Loucy (cell line): ENCODE measurements at regions not wholly inside any gene's neighbourhood (a gene's known extent, or its start where the extent isn't known, plus 50 kb on each side); places are given as distances from the start of the nearest gene placed in this dataset.

Experiments
- H2AFZ ChIP-seq: fragments of 200-600 bp; sonication (generic); 2 replicates; pipeline ENCODE4 v1.6.0; 2016; ENCODE audit warnings: antibody characterized with exemption, mild to moderate bottlenecking, low read length, moderate library complexity
- H3F3A ChIP-seq: fragments of 200-600 bp; 2 replicates; pipeline ENCODE4 v1.6.0; 2016; ENCODE audit warnings: antibody characterized with exemption, low read depth, mild to moderate bottlenecking
- H3K27me3 ChIP-seq: fragments of 200-600 bp; sonication (generic); 2 replicates; pipeline ENCODE4 v1.6.1; 2014; ENCODE audit warnings: low read length, mild to moderate bottlenecking; ENCODE audit not compliant: insufficient read depth, poor library complexity, severe bottlenecking
- H3K36me3 ChIP-seq: fragments of 200-600 bp; sonication (generic); 2 replicates; pipeline ENCODE4 v1.6.1; 2016; ENCODE audit warnings: low read length; ENCODE audit not compliant: insufficient read depth
- H3K4me1 ChIP-seq: fragments of 200-600 bp; sonication (generic); 2 replicates; pipeline ENCODE4 v1.5.1; 2014; ENCODE audit warnings: low read length, mild to moderate bottlenecking; ENCODE audit not compliant: insufficient read depth, poor library complexity, severe bottlenecking
- H3K4me2 ChIP-seq: fragments of 200-600 bp; sonication (generic); 2 replicates; pipeline ENCODE4 v1.6.0; 2014; ENCODE audit warnings: antibody characterized with exemption, low read length, low read depth, mild to moderate bottlenecking; ENCODE audit not compliant: poor library complexity, severe bottlenecking
- H3K4me3 ChIP-seq: fragments of 200-600 bp; sonication (generic); 2 replicates; pipeline ENCODE4 v1.5.1; 2014; ENCODE audit warnings: low read length, mild to moderate bottlenecking, mixed read lengths; ENCODE audit not compliant: poor library complexity, severe bottlenecking
- H3K79me2 ChIP-seq: fragments of 200-600 bp; sonication (generic); 2 replicates; pipeline ENCODE4 v1.6.1; 2014; ENCODE audit warnings: low read length; ENCODE audit not compliant: insufficient read depth
- H3K9ac ChIP-seq: fragments of 200-600 bp; sonication (generic); 2 replicates; pipeline ENCODE4 v1.6.0; 2014; ENCODE audit warnings: mild to moderate bottlenecking, low read depth, low read length, moderate library complexity; ENCODE audit not compliant: poor library complexity, severe bottlenecking
- H3K9me2 ChIP-seq: fragments of 200-600 bp; sonication (generic); replicated peaks from 2 replicates; pipeline ENCODE4 v1.6.1; 2016; ENCODE audit warnings: low read depth, low read length, mixed read lengths
- H3K9me3 ChIP-seq: fragments of 200-600 bp; sonication (generic); 2 replicates; pipeline ENCODE4 v1.6.1; 2014; ENCODE audit warnings: mild to moderate bottlenecking, antibody characterized with exemption, low read length, low read depth; ENCODE audit not compliant: insufficient read depth
- H4K20me1 ChIP-seq: fragments of 200-600 bp; sonication (generic); 2 replicates; pipeline ENCODE4 v1.6.0; 2014; ENCODE audit warnings: antibody characterized with exemption, low read length, mild to moderate bottlenecking; ENCODE audit not compliant: insufficient read depth, poor library complexity, severe bottlenecking
- EZH2phosphoT487 ChIP-seq: fragments of 200-600 bp; IDR thresholded peaks from 2 replicates; pipeline ENCODE4 v1.6.1; 2018; ENCODE audit warnings: antibody characterized with exemption, mild to moderate bottlenecking, moderate library complexity, borderline replicate concordance
- TF ChIP-seq, protein P1 (sequence below): fragments of 200-600 bp; sonication (generic); conservative IDR thresholded peaks from 2 replicates; pipeline ENCODE4 v1.5.1; 2014; ENCODE audit warnings: mild to moderate bottlenecking, antibody characterized with exemption, low read length

GRCh38 chr20:60410618-60411264, 452.5 kb downstream of the CDH26 start:
- H3F3A ChIP-seq: no peaks in the 10 kb centered on the region
- no peaks in the 10 kb centered on the region for H3K36me3 ChIP-seq
- no peak overlapping the region for H2AFZ ChIP-seq
- no peak overlapping the region for H3K4me2 ChIP-seq
- no peaks in the 10 kb centered on the region for H3K9me2 ChIP-seq
- no peak overlapping the region for H3K4me3 ChIP-seq
- H3K9me3 ChIP-seq: no peaks in the 10 kb centered on the region
- H3K9ac ChIP-seq: no peak overlapping the region
- no peaks in the 10 kb centered on the region for H3K27me3 ChIP-seq
- H3K4me1 ChIP-seq: peaks cover 17% of the 10 kb centered on the region
- TF ChIP-seq, protein P1, sequence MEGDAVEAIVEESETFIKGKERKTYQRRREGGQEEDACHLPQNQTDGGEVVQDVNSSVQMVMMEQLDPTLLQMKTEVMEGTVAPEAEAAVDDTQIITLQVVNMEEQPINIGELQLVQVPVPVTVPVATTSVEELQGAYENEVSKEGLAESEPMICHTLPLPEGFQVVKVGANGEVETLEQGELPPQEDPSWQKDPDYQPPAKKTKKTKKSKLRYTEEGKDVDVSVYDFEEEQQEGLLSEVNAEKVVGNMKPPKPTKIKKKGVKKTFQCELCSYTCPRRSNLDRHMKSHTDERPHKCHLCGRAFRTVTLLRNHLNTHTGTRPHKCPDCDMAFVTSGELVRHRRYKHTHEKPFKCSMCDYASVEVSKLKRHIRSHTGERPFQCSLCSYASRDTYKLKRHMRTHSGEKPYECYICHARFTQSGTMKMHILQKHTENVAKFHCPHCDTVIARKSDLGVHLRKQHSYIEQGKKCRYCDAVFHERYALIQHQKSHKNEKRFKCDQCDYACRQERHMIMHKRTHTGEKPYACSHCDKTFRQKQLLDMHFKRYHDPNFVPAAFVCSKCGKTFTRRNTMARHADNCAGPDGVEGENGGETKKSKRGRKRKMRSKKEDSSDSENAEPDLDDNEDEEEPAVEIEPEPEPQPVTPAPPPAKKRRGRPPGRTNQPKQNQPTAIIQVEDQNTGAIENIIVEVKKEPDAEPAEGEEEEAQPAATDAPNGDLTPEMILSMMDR: no peak
- no peak for TF ChIP-seq EZH2phosphoT487
- no peaks in the 10 kb centered on the region for H4K20me1 ChIP-seq
- no peaks in the 10 kb centered on the region for H3K79me2 ChIP-seq

- no peaks in the 10 kb centered on the region for H3K9me2 ChIP-seq
- H3K4me1 ChIP-seq: peaks cover 17% of the 10 kb centered on the region
- H4K20me1 ChIP-seq: no peaks in the 10 kb centered on the region
- H3K79me2 ChIP-seq: no peaks in the 10 kb centered on the region
- H3K4me3 ChIP-seq: no peak overlapping the region
- no peak for TF ChIP-seq EZH2phosphoT487
- TF ChIP-seq, protein P1: no peak
- no peaks in the 10 kb centered on the region for H3K36me3 ChIP-seq
- no peak overlapping the region for H2AFZ ChIP-seq
- no peak overlapping the region for H3K9ac ChIP-seq
- H3K4me2 ChIP-seq: no peak overlapping the region
- H3K27me3 ChIP-seq: no peaks in the 10 kb centered on the region
- H3F3A ChIP-seq: no peaks in the 10 kb centered on the region
- H3K9me3 ChIP-seq: no peaks in the 10 kb centered on the region
These were observed 453.6 kb downstream of the CDH26 start for GRCh38 chr20:60411813-60412212.

DNA sequence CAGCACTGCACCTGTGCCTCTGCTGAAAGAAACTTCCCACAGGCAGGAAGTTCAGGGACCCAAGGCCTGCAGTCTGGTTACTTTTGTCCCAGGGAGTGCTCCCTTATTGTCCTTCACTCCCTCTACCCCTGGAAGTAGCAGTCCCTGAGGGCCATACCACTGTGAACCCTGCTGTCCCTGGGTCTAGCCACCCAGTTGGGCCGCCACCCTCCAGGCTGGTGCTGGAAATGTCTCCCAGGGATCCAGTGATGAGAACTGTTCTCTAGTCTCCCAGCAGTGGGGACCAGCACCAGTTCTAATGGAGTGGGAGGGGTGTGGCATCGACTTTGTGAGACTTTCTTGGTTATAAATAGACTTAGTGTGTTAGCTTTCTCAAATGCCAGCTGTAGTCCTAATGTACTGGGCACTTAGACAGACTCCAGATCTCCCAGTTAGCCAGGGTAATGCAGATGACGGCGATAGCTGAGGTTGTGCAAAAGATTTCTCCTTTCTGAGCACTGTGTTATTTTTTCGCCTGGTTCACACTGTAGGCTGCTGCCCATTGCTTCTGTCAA, 462.5 kb downstream of the CDH26 start:
- no peak overlapping the region for H3K4me3 ChIP-seq
- H2AFZ ChIP-seq: no peak overlapping the region
- no peaks in the 10 kb centered on the region for H3K9me2 ChIP-seq
- no peaks in the 10 kb centered on the region for H4K20me1 ChIP-seq
- H3F3A ChIP-seq: no peaks in the 10 kb centered on the region
- H3K4me1 ChIP-seq: no peaks in the 10 kb centered on the region
- H3K27me3 ChIP-seq: no peaks in the 10 kb centered on the region
- no peak overlapping the region for H3K4me2 ChIP-seq
- no peaks in the 10 kb centered on the region for H3K36me3 ChIP-seq
- H3K9ac ChIP-seq: no peak overlapping the region
- H3K79me2 ChIP-seq: no peaks in the 10 kb centered on the region
- TF ChIP-seq, protein P1: no peak
- no peak for TF ChIP-seq EZH2phosphoT487
- no peaks in the 10 kb centered on the region for H3K9me3 ChIP-seq
